ENCODE measurements at regions not wholly inside any gene's neighbourhood (a gene's known extent, or its start where the extent isn't known, plus 50 kb on each side); places are given as distances from the start of the nearest gene placed in this dataset.
"Not testable (repeated sequence)": the region's sequence is repeated elsewhere in the genome, so short reads cannot be mapped to it uniquely, and the experiment has no call there.

DNA sequence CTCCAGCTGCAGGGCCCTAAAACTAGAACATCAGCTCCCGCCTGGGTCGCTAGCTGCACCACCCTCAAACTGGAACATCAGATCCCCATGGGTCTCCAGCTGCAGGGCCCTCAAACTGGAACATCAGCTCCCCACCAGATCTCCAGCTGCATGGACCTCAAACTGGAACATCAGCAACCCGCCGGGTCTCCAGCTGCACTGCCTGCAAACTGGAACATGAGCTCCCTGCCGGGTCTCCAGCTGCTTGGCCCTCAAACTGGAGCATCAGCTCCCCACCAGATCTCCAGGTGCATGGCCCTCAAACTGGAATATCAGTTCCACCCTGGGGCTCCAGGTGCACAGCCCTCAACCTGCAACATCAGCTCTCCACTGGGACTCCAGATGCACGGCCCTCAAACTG, 82.7 kb downstream of the TFRC start:
- DNase-seq, ATAC-seq: not testable (repeated sequence)

DNA sequence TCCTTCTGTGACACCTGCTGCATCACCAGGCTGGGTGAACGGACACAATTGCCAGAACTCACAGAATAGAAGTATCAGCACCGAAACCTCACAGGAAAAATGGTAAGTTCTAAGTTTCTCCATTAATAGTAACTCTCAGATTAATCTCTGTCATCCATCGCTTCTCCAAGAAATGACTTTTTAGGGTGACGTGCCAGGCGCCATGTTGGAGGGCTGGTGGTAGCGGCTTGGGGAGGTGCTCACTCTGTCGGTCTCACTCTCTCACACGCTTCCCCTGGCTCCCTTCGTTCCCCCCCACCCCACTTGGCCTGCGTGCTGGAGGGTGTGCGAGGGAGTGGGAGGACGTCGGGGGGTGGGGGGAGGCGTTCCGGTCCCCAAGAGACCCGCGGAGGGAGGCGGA, 85.6 kb downstream of the TFRC start:
- DNase-seq, ATAC-seq: not testable (repeated sequence)

DNA sequence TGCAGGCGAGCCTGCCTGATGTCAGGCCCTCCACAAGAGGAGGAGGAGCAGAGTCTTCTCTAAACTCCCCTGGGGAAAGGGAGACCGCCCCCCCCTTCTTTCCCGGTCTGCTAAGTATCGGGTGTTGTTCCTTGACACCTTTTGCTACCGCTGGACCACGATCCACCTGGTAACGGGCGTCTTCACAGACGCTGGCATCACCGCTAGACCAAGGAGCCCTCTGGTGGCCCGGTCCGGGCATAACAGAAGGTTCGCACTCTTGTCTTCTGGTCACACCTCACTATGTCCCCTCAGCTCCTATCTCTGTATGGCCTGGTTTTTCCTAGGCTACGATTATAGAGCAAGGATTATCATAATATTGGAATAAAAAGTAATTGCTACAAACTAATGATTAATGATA, 86.0 kb upstream of the TNK2 start:
- peak; percentile 72 for DNase-seq
- not testable (repeated sequence) for ATAC-seq

- not testable (repeated sequence) for ATAC-seq
Observed at GRCh38 chr3:195993671-195994070, 85.3 kb upstream of the TNK2 start.

DNA sequence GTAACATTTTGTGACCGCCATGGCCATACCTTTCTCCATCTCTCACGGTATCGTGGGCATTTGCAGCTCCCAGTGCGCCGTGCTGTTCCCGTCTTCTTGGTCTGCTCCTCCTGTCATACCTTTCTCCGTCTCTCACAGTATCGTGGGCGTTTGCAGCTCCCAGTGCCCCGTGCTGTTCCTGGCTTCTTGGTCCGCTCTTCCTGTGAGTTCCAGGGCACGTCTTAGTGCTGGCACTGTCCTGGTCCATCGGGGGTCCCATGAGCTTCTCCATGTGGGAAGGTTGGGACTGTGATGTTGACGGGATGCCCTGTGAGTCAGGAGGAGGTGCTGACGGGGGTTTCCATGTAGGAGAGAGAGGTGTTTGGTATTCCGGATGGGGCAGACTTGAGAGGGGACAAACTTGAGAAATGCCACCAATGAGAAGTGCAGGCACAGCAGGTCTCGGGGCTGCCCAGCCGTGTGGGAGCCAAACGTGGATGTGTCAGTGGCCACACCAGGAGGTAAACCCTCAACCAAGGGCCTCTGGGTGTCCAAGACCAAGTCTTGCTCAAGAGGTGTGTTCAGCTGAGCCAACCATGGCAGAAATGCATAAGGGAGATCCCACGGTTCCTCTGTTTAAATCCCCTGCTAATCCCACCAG, 84.7 kb upstream of the TNK2 start:
- ATAC-seq, DNase-seq: not testable (repeated sequence)

More at GRCh38 chr3:195993671-195994070, 85.3 kb upstream of the TNK2 start:
- DNase-seq, result not testable (repeated sequence)

GRCh38 chr3:195991986-195992385, 83.6 kb upstream of the TNK2 start:
- not testable (repeated sequence) for DNase-seq, ATAC-seq

- not testable (repeated sequence) for ATAC-seq, DNase-seq
Observed at GRCh38 chr3:195991243-195991642, 82.9 kb upstream of the TNK2 start.

DNA sequence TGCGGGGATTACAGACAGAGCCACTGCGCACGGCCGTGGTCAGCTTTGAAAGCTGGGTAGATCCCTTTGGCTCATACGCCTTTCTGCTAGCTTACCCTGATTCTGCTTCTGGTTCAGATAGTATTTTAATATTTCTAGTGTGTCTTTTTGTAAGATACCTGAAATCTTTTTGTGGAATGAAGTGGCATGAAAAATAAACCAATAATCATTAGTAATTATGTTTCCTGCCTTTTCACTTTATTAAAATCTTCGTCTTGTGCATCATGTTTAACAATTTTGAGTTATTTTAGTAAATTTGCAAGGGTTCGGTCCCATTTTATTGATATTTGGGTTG, 82.5 kb upstream of the TNK2 start:
- ATAC-seq, DNase-seq: not testable (repeated sequence)

DNA sequence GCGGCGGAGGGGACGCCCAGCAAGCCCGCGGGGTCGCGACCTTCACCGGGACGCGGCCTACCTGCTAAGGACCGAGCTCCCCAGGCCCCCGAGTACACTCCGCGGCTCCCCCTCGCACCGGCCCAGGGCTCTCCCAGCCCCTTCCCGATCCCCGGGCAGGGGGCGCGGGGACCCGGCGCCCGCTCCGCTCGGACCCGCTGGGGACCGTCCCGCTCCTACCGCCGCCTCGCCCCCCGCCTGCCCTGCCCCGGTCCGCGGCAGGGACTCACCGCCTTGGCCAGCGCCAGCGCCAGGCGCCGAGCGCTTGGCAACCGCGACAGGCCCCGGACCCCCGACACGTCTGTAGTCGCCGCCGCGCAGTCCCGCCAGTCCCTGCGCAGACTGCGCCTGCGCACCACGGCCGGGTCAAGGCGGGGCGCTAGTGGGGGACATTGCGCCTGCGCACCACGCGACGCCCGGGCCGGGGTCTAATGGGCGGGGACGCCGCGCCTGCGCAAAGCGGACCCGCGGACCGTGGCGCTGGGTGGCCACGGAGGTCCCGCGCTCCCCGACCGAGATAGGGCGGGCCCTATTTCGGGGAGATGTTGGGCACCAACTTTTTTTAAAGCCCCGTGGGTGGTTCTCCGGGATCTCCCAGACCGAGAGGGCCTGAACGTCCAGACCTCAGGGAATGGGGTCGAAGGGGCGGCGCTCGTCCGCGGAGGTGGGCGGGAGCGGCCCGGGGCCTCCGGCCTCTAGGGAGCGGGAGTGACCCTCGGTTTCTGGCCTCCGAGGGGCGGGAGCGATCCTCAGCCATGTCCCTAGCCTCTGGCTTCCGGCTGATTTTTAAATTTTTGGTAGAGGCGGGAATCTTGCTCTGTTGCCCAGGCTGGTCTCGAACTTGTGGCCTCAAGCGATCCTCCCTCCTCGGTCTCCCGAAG, 81.8 kb upstream of the TNK2 start:
- ATAC-seq (peak; percentile 93), DNase-seq (peak; percentile 96)

GRCh38 chr3:195989197-195989920, 81.0 kb upstream of the TNK2 start:
- peak; percentile 48 for DNase-seq
- ATAC-seq, result peak; percentile 38

GRCh38 chr3:195988764-195989163, 80.4 kb upstream of the TNK2 start:
- ATAC-seq, DNase-seq: not testable (repeated sequence)

DNA sequence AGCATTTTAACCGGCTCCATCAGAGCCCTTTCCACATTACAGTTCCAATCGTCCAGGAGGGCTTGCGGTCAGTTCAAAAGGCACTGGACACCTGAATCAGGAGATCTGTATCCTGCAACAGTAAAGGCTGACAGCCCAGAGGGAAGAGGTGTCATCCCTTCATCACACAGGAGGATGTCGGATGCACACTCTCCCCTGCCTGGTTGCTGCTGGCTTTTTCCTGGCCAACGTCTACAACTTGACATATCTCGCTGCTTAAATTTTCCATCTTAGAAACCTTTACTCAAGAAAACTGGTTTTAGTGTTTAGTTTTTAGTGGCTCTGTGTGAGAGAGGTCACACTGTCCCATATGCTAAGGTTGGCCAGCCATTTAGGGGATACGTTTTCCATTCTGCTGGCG, 78.7 kb upstream of the TNK2 start:
- ATAC-seq, result not testable (repeated sequence)

DNA sequence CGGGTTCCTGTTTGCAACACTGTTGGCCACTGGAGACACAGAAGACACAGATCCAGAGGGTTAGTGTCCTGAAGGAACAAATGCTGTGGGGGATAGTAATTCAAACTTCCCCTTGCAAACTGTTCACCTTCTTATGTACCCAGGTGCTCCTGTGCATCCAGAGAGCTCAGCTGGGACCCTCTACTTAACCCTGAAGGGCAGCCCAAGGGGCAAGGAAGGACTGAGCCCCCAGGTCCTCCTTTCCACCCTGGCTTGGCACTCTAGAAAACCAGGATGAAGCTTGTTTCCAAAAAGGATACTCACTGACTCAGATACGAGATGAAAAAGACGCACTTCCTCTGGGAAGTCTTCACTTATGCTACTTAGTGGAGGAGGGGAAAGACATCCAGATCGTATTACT, 78.2 kb upstream of the TNK2 start:
- not testable (repeated sequence) for DNase-seq, ATAC-seq

More for the DNA sequence above, 78.7 kb upstream of the TNK2 start:
- DNase-seq, result not testable (repeated sequence)

- not testable (repeated sequence) for ATAC-seq, DNase-seq
Observed at GRCh38 chr3:195985348-195985920, 77.1 kb upstream of the TNK2 start.

- not testable (repeated sequence) for DNase-seq, ATAC-seq
Observed at GRCh38 chr3:195984392-195985030, 76.2 kb upstream of the TNK2 start.

DNA sequence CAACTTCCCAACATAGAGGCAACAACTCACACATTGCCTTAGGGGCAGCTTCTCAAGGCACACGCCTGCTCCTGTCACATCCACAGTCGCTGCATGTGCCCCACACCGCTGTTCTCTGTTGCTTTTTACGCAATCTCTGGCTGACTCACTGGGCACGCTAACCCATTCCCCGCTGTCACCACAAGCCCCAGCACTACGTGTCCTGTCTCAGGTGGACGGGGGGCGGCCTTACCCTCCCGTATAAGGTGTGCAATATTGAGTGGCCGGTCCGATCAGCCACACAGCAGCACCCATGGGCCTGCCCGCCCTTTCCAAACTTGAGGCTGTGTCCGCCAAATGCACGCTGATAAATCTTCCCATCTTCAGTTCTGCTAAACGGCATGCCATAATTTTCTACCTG, 75.5 kb upstream of the TNK2 start:
- DNase-seq, ATAC-seq: not testable (repeated sequence)

- ATAC-seq, result not testable (repeated sequence)
Observed at GRCh38 chr3:195982754-195983153, 74.4 kb upstream of the TNK2 start.

GRCh38 chr3:195981778-195982177, 73.4 kb upstream of the TNK2 start:
- not testable (repeated sequence) for DNase-seq, ATAC-seq

More at GRCh38 chr3:195982754-195983153, 74.4 kb upstream of the TNK2 start:
- DNase-seq, result not testable (repeated sequence)

- not testable (repeated sequence) for ATAC-seq, DNase-seq
Observed at GRCh38 chr3:195979877-195980276, 71.5 kb upstream of the TNK2 start.

DNA sequence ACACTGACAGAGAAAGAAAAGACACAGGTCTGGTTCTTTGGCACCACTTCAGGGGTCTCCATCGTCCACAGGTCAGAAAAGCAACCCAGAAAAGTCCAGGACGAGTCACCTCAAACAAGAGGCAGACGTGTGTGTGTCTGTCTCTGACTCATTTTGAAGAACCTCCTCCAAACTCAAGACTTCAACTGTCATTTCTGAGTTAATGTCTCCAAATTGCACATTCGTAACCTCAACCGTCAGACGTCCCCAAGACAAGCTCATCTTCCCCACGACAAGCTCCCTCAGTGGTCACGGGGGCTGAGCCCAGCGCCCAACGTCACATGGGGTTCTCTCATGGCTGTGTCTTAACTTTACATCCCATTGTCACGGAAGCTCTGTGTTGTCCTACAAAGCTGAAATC, 70.2 kb upstream of the TNK2 start:
- DNase-seq, result not testable (repeated sequence)
- ATAC-seq, result peak; percentile 71

GRCh38 chr3:195976876-195977275, 68.5 kb upstream of the TNK2 start:
- not testable (repeated sequence) for ATAC-seq, DNase-seq
